GM18951 (cell line): ENCODE measurements at regions not wholly inside any gene's neighbourhood (a gene's known extent, or its start where the extent isn't known, plus 50 kb on each side); places are given as distances from the start of the nearest gene placed in this dataset.
"Not testable (repeated sequence)": the region's sequence is repeated elsewhere in the genome, so short reads cannot be mapped to it uniquely, and the experiment has no call there.

Experiments
- POLR2A ChIP-seq: IDR thresholded peaks from 4 replicates; pipeline ENCODE4 v1.6.1; 2011; ENCODE audit warnings: mild to moderate bottlenecking; ENCODE audit not compliant: insufficient read length, insufficient read depth; ENCODE audit errors: extremely low read depth
- in situ Hi-C: fragments of 300-500 bp; cut with MboI; formaldehyde crosslinking; loops from one replicate; pipeline ENCODE4 v1.12.0; 2022; ENCODE audit warnings: low sequenced_read_pairs, mixed read lengths, inconsistent platforms; ENCODE audit not compliant: unreplicated experiment

DNA sequence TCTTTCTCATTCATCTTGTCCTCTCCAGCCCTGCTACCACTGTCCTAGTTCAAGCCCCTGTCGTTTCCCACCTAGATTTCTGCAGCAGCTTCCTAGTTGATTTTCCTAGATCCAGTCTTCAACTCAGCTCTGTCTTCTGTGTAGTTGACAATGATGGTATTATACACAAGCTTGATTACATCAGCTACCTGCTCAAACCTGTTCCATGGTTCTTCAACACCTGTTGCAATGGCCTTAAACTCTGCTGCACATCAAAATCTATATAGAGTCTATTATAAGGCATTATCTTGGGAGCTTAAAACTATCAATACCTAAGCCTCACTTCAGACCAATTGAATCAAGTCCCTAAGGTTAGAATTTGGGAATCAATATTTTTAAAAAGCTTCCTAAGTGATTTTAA, 71.7 kb upstream of the PELI2 start:
- in situ Hi-C loops, result no loop called here

DNA sequence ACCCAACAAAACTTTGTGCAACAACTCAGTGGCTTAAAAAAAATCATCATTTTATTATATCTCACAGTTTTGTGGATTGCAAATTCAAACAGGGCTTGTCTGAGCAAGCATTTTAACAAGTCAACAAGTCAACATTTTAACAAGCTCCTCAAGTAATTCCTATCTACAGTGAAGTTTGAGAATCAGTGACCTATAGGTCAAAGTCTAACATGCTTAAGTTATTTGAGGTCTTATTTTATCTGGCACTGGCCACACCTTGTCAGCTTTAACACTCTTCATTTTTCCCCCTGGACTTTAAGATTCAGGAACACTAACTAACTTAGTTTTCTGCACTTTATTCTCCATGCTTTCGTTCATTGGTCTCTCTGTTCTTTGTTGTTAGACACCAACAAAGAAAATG, 71.2 kb upstream of the PELI2 start:
- TF ChIP-seq POLR2A, result no peak
- in situ Hi-C loops, result no loop called here

More for the DNA sequence above, 71.7 kb upstream of the PELI2 start:
- TF ChIP-seq POLR2A, result no peak

DNA sequence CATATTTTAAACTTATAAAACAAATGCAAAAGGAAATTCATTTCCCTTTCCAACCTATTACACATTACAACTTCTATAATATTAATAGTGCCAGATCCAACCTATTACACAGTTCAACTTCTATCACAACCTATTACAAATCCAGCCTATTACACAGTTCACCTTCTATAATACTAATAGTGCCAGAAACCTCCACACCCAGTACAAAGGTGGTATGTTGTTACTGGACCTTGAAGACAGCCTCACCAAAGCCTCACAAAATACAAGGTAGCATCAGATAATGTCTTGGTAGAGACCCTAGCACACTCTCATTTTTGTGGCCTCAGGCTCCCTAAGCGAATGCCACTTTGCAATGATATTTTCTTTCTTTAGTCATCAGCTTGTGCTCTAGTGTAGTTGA, 68.7 kb upstream of the PELI2 start:
- no peak for TF ChIP-seq POLR2A
- in situ Hi-C loops, result no loop called here

DNA sequence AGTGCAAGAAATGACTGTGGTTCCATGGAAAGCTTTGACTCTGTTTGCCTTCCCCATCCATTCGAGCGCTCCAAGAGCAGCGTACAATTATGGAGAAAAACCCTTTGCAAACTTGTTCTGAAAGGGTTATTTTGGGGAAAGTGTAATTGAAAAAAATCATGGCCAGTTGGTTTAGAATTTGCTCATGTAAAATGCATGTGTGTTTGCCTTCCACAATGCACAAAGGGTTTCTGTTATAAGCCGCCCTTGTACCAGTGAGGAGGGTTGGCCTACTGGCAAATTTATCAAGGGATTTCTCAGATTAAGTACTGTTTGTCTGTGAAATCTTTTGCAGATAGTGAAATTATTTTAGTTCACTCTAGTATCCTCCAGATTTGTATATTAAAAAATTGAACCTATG, 62.7 kb upstream of the PELI2 start:
- no peak for TF ChIP-seq POLR2A
- in situ Hi-C loops, result no loop called here

DNA sequence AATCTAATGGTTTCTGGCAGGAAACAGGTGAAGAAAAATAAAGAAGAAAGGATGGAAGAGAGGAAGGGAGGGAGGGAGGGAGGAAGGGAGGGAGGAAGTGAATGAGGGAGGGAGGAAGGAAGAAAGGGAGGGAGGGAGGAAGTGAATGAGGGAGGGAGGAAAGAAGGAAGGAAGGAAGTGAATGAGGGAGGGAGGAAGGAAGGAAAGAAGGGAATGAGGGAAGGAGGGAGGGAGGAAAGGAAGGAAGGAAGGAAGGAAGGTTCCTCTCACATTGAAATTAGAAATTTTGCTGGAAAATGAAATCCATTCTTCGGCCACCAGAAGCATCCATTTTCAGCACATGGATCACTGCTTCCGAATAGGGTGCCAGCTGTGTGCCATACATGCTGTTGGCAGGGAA, 62.2 kb upstream of the PELI2 start:
- TF ChIP-seq POLR2A, result no peak
- in situ Hi-C loops, result no loop called here

DNA sequence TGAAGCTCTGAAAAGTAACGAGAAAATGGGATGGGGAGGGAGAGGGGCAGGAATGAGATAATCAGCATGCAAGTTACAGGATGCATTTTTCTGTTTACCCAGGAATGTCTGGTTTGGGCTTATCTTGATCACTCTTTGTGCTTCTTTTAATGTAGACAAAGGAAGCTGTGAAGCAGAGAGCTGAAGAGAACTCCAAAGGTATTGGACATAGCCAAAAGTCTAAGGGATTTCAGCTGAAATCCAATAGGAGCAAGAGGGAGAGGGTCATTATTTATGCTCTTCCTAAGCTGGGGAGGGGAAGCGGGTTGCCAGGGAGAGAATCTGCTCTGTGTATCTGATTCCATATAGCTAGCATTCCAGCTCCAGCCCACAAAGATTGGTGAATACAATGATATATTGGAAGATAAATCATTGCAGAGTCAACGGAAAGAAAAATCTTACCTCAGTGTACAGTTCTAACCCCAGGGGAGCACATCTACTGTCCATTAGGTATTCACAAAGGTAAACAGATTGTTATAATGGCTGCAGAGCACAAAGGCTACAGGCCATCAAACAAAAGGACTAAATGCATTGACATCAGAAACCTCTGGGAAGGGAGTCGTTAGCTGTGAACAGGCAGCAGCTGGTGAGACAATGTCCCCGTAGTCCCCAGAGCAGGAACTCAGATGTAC, 61.0 kb upstream of the PELI2 start:
- in situ Hi-C loops, result no loop called here
- TF ChIP-seq POLR2A, result no peak

DNA sequence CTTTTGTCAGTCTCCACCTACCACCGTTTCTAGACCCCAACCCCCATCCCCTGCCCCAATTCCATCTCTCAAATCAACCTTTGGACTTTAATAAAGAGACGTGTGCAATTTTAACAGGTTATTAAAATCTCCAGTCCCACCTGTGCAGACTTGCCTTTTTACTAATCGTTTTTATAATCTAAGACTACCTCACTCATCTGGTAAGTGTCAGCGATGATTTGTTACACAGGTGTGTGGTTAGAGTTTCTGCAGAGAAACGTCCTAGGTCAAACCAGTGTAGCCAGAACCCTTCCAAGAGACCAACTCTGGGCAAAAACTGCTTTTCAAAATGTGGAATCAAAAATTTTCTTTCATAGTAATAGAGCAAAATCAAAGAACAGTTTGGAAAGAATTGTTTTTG, 60.4 kb upstream of the PELI2 start:
- no peak for TF ChIP-seq POLR2A
- in situ Hi-C loops, result no loop called here

DNA sequence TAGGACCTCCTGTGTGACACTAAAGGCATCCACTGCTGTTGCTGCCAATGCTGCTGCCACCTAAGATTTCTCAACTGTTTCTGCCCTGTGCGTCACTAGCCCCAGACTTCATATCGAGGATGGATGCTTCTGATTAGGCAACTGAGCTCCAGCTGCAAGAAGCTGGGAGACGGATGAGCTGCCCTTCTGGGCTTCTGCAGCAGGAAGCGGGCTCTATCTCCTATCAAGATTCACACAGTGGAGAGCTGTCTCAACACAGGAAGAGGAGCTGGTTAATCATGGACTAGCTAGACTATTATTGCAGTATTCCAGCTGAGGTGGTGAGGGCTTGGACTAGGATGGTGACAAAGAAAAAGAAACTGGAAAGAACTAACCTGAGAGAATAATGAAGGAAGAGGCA, 59.2 kb upstream of the PELI2 start:
- in situ Hi-C loops, result no loop called here
- no peak for TF ChIP-seq POLR2A

DNA sequence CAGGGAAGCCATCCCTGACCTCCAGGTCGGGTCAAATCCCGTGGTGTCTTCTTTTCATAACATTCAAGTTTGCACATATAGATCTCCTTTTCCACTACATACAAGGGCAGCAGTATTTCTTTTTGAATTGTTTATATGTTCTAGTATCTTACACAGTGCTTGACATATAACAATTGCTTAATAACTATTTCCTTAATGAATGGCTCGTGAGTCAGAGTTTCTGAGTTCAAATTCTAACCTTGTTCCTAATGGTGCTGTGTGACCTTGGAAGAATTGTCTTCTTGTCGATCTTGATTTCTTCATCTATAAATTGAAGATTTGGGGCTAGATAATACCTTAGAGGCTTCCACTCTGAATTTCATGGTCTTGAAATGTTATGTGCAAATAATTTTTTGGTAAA, 57.2 kb upstream of the PELI2 start:
- in situ Hi-C loops, result no loop called here
- TF ChIP-seq POLR2A, result no peak

DNA sequence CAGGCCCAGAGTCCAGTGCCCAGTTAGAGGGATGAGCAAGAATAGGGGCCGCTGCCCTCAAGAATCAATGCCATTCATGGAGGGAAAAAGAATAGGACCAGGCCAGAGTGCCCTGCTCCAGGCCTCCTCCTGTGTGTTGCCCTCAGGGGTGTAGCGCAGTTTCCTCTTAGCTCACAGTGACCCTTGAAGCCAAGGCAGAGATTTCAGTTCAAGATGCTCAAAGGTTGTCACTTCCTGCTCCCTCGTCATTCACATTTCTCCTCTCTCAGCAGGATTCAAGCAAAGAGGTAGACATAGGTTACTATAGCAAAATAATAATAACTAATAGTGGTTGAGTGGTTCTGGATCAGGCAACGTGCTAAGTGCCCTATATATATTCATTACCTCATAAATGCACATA, 55.1 kb upstream of the PELI2 start:
- in situ Hi-C loops, result no loop called here
- no peak for TF ChIP-seq POLR2A

DNA sequence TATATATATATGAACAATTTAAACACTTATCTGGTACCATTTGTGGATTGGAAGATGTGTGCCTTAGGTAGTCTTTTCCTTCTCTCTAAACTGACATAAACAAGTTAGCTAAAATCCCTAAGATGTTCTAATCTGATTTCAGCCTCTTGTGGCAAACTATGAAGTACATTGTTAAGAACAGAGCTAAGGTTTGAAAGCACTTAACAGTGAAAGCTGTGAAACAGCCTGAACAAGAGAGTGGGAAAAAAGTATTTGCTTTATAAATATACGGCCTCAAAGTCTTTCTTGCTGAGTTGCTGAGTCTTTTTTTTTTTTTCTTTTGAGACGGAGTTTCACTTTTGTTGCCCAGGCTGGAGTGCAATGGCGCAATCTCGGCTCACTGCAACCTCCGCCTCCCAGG, 53.7 kb upstream of the PELI2 start:
- in situ Hi-C loops, result no loop called here
- TF ChIP-seq POLR2A, result no peak

DNA sequence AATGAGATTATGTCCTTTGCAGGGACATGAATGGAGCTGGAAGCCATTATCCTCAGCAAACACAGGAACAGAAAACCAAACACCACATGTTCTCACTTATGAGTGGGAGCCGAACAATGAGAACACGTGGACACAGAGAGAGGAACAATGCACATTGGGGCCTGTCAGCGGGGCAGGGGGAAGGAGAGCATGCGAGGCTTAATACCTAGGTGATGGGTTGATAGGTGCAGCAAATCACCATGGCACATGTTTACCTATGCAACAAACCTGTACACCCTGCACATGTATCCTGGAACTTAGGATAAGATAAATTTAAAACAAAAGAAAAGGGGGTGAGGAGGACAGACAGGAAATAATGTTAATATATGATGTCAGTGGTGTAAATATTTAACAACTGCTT, 53.0 kb upstream of the PELI2 start:
- in situ Hi-C loops, result not testable (repeated sequence)

DNA sequence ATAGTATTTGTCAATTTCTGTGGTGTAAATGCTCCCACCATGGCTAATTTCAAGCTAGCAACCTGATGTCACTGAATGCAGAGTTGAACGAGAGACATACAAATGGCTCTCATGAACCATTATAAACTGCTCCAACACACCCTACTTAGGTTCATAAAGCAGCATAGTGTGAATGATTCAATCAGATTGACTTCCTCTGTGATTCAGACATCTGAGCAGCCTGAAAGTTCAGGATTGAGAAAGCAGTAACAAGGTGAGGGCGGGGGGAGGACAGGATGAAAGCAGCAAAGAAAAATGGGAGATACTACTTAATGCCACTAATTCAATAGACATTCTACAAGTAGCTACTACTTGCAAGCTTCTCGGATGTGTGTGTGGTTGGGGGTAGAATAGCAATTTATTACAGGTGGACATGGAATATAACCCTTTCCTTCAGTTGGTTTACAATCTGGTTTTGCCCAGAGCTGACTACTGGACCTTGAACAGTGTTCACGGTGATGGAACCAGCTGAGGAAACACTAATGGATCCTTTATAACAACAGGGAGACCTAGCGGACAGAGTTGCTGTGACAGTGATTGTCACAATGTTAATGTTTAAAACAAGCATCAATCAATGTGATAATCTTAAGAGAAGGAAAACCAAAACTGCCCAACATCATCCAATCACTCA, 52.5 kb upstream of the PELI2 start:
- TF ChIP-seq POLR2A, result no peak
- in situ Hi-C loops, result no loop called here
